ENCODE measurements at regions not wholly inside any gene's neighbourhood (a gene's known extent, or its start where the extent isn't known, plus 50 kb on each side); places are given as distances from the start of the nearest gene placed in this dataset.

- Histone ChIP-seq H2AFZ (no peak overlapping the region), H4K20me1 (ENCODE audit: insufficient read depth, poor library complexity, severe bottlenecking) (no peaks in the 10 kb centered on the region), H3K27ac (no peak overlapping the region), H3K9me3 (ENCODE audit: low read depth) (no peaks in the 10 kb centered on the region), H3K4me1 (ENCODE audit: insufficient read depth) (no peaks in the 10 kb centered on the region), H3K4me3 (no peak overlapping the region), H3K9me2 (replicated peaks; ENCODE audit: insufficient read depth) (no peaks in the 10 kb centered on the region), H3K27me3 (no peaks in the 10 kb centered on the region), H3K36me3 (replicated peaks; ENCODE audit: insufficient read depth, low read depth) (no peaks in the 10 kb centered on the region), H3K79me2 (no peaks in the 10 kb centered on the region), H3K4me2 (no peak overlapping the region)
- 78% methylated on average over 1 of the region's 1 CpG for WGBS (ENCODE audit: low lambda C conversion rate, missing lambda C conversion rate)
- TF ChIP-seq EZH2 (IDR thresholded peaks at IDR 0.05; ENCODE audit: borderline replicate concordance) = no peak
- TF ChIP-seq EZH2phosphoT487 (IDR thresholded peaks at IDR 0.05; ENCODE audit: low read depth, severe bottlenecking, unreplicated experiment) = no peak
- TF ChIP-seq CTCF (IDR thresholded peaks at IDR 0.05; ENCODE audit: poor library complexity) = no peak
- DNase-seq (ENCODE audit: low spot score) = no peak
Measured at GRCh38 chr7:41578700-41579099, 124.2 kb downstream of the INHBA start.

DNA sequence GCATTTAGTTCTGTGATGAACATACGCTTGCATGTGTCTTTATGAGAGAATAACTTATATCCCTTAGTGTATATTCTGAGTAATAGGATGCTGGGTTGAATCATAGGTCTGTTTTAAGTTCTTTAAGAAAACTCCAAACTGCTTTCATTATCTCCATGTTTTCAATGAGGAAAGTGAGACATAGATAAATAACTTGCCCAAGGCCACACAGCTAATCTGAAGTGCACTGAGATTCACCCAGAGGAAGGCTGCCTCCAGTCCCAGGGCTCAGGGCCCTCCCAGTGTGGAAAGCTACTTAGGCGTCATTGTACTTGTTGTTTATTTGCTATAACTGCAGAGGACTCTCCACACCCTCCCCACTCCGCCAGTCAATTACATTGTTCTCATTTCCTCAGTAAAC is 126.7 kb downstream of the INHBA start:
- Histone ChIP-seq H2AFZ (no peak overlapping the region), H3K27me3 (no peaks in the 10 kb centered on the region)
- 89% methylated on average over 3 of the region's 3 CpGs for WGBS (ENCODE audit: low lambda C conversion rate, missing lambda C conversion rate)

DNA sequence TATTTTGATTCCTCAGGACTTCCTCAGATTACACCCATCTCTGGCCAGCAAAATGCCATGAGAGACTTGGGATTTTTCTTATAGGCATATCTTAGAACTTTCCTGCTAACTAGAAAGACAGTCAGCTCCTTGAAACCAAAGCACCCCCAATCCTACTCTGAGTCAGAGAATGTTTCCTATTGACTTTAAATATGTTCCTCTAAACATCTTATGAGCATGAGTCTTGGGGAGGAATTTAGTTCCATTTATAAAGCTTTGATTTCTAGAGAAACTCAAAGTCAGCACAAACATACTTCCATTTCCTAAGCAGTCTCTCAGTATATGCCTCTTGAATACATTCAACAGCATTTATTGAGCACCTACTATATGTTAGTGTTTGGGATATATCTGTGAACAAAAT is 128.5 kb downstream of the INHBA start:
- no peak for DNase-seq (ENCODE audit: low spot score)
- no peak overlapping the region for H2AFZ ChIP-seq
- no peak for TF ChIP-seq EZH2phosphoT487 (IDR thresholded peaks at IDR 0.05; ENCODE audit: low read depth, severe bottlenecking, unreplicated experiment)
- no peak for TF ChIP-seq CTCF (IDR thresholded peaks at IDR 0.05; ENCODE audit: poor library complexity)
- TF ChIP-seq EZH2 (IDR thresholded peaks at IDR 0.05; ENCODE audit: borderline replicate concordance) = no peak
- H3K27me3 ChIP-seq = no peaks in the 10 kb centered on the region
- H4K20me1 ChIP-seq (ENCODE audit: insufficient read depth, poor library complexity, severe bottlenecking) = no peaks in the 10 kb centered on the region
- H3K36me3 ChIP-seq (replicated peaks; ENCODE audit: insufficient read depth, low read depth) = no peaks in the 10 kb centered on the region
- no peaks in the 10 kb centered on the region for H3K9me2 ChIP-seq (replicated peaks; ENCODE audit: insufficient read depth)
- no peaks in the 10 kb centered on the region for H3K9me3 ChIP-seq (ENCODE audit: low read depth)
- H3K4me3 ChIP-seq = no peak overlapping the region
- no peak overlapping the region for H3K4me2 ChIP-seq
- no peaks in the 10 kb centered on the region for H3K79me2 ChIP-seq
- H3K27ac ChIP-seq = no peak overlapping the region
- H3K4me1 ChIP-seq (ENCODE audit: insufficient read depth) = no peaks in the 10 kb centered on the region

More for the DNA sequence above, 126.7 kb downstream of the INHBA start:
- Histone ChIP-seq H3K4me2 (no peak overlapping the region), H3K4me1 (ENCODE audit: insufficient read depth) (no peaks in the 10 kb centered on the region), H3K9me2 (replicated peaks; ENCODE audit: insufficient read depth) (no peaks in the 10 kb centered on the region), H3K27ac (no peak overlapping the region), H3K4me3 (no peak overlapping the region), H3K36me3 (replicated peaks; ENCODE audit: insufficient read depth, low read depth) (no peaks in the 10 kb centered on the region), H3K79me2 (no peaks in the 10 kb centered on the region), H3K9me3 (ENCODE audit: low read depth) (no peaks in the 10 kb centered on the region), H4K20me1 (ENCODE audit: insufficient read depth, poor library complexity, severe bottlenecking) (no peaks in the 10 kb centered on the region)
- no peak for DNase-seq (ENCODE audit: low spot score)
- TF ChIP-seq EZH2 (IDR thresholded peaks at IDR 0.05; ENCODE audit: borderline replicate concordance) (no peak), EZH2phosphoT487 (IDR thresholded peaks at IDR 0.05; ENCODE audit: low read depth, severe bottlenecking, unreplicated experiment) (no peak), CTCF (IDR thresholded peaks at IDR 0.05; ENCODE audit: poor library complexity) (no peak)

DNA sequence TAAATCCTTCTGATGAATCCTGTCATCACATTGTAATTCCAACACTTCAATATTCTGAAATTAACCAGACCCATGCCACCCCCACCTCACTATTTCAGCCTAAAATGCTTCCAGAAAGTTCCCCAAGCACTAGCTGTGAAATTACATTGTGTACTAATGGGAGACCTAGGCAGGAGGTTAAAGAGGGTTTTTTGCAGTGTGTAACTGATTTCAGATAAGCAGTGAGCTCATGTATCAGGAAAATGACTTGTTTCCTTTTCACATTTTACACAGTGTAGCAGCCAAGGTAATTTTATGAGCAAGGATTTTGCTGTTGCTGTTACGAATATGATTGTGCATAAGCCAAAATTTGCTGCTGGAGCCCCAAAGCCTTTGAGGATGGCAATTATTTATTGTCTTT is 129.0 kb downstream of the INHBA start:
- H3K27ac ChIP-seq = no peak overlapping the region
- 70% methylated on average over 1 of the region's 1 CpG for WGBS (ENCODE audit: low lambda C conversion rate, missing lambda C conversion rate)
- no peak overlapping the region for H3K4me2 ChIP-seq
- H3K4me1 ChIP-seq (ENCODE audit: insufficient read depth) = no peaks in the 10 kb centered on the region
- no peaks in the 10 kb centered on the region for H3K36me3 ChIP-seq (replicated peaks; ENCODE audit: insufficient read depth, low read depth)
- no peaks in the 10 kb centered on the region for H3K9me3 ChIP-seq (ENCODE audit: low read depth)
- no peak for DNase-seq (ENCODE audit: low spot score)
- no peaks in the 10 kb centered on the region for H4K20me1 ChIP-seq (ENCODE audit: insufficient read depth, poor library complexity, severe bottlenecking)
- no peak overlapping the region for H3K4me3 ChIP-seq
- H3K79me2 ChIP-seq = no peaks in the 10 kb centered on the region
- no peaks in the 10 kb centered on the region for H3K27me3 ChIP-seq
- TF ChIP-seq CTCF (IDR thresholded peaks at IDR 0.05; ENCODE audit: poor library complexity) (no peak), EZH2 (IDR thresholded peaks at IDR 0.05; ENCODE audit: borderline replicate concordance) (no peak), EZH2phosphoT487 (IDR thresholded peaks at IDR 0.05; ENCODE audit: low read depth, severe bottlenecking, unreplicated experiment) (no peak)
- H3K9me2 ChIP-seq (replicated peaks; ENCODE audit: insufficient read depth) = no peaks in the 10 kb centered on the region
- H2AFZ ChIP-seq = no peak overlapping the region
